ENCODE measurements at regions not wholly inside any gene's neighbourhood (a gene's known extent, or its start where the extent isn't known, plus 50 kb on each side); places are given as distances from the start of the nearest gene placed in this dataset.

DNA sequence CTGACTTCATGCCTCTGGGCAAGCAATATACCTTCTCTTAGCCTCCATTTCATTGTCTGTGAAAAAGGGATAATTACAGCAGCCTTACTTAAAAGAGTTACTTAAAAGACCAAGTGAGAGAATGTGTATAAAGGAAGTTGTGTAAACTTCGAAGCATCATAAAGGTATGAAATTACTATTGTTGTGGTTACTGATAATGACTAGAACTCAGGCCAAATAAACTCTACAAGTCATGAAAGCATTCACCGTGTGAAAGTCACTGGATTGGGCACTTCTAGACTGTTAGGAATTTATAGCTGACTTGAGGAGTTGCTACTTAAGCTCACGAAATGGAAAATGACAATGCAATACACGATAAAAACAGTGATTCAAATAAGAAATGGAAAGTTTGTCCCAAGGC is 67.4 kb upstream of the HAAO start:
- no TSS peak for BruUV-seq (replicated peaks)
- no peak overlapping the region for H3K27ac ChIP-seq
- H3K4me1 ChIP-seq (replicated peaks; ENCODE audit: insufficient read depth), result no peaks in the 10 kb centered on the region
- H3F3A ChIP-seq (ENCODE audit: insufficient read depth, low read depth), result no peaks in the 10 kb centered on the region
- no peaks in the 10 kb centered on the region for H3K79me2 ChIP-seq (ENCODE audit: low read depth)
- ChIA-PET CTCF (interaction anchor here (0.6 to 1.7 kb wide), 4 partner anchors 66 to 369 kb away, joined by 3 to 7 read pairs (median 4); no protein-coding TSS in a partner anchor), POLR2A (ENCODE audit: unreplicated experiment) (no interaction called here)
- no peaks in the 10 kb centered on the region for H3K27me3 ChIP-seq (ENCODE audit: insufficient read depth, low read depth)
- H2AFZ ChIP-seq, result no peak overlapping the region
- H3K36me3 ChIP-seq (ENCODE audit: low read depth), result no peaks in the 10 kb centered on the region
- intact Hi-C loops (cut with micrococcal nuclease; ENCODE audit: unreplicated experiment), result loop anchor here (1.0 to 5.0 kb wide), 5 partner anchors 87 to 623 kb away; no protein-coding TSS in a partner anchor
- H3K9me2 ChIP-seq (ENCODE audit: insufficient read depth), result no peaks in the 10 kb centered on the region
- DNase-seq, result no peak
- no peaks in the 10 kb centered on the region; the same call in 1 of the 2 replicates for H3K9me3 ChIP-seq (ENCODE audit: insufficient read depth, low read depth)
- no peaks in the 10 kb centered on the region for H4K20me1 ChIP-seq (ENCODE audit: insufficient read depth)
- TF ChIP-seq EZH2 (IDR thresholded peaks at IDR 0.05; ENCODE audit: low read depth), result no peak
- TF ChIP-seq, protein P1, sequence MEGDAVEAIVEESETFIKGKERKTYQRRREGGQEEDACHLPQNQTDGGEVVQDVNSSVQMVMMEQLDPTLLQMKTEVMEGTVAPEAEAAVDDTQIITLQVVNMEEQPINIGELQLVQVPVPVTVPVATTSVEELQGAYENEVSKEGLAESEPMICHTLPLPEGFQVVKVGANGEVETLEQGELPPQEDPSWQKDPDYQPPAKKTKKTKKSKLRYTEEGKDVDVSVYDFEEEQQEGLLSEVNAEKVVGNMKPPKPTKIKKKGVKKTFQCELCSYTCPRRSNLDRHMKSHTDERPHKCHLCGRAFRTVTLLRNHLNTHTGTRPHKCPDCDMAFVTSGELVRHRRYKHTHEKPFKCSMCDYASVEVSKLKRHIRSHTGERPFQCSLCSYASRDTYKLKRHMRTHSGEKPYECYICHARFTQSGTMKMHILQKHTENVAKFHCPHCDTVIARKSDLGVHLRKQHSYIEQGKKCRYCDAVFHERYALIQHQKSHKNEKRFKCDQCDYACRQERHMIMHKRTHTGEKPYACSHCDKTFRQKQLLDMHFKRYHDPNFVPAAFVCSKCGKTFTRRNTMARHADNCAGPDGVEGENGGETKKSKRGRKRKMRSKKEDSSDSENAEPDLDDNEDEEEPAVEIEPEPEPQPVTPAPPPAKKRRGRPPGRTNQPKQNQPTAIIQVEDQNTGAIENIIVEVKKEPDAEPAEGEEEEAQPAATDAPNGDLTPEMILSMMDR (conservative IDR thresholded peaks at IDR 0.05), result no peak
- no peak overlapping the region for H3K4me3 ChIP-seq
- no peak overlapping the region for H3K4me2 ChIP-seq

DNA sequence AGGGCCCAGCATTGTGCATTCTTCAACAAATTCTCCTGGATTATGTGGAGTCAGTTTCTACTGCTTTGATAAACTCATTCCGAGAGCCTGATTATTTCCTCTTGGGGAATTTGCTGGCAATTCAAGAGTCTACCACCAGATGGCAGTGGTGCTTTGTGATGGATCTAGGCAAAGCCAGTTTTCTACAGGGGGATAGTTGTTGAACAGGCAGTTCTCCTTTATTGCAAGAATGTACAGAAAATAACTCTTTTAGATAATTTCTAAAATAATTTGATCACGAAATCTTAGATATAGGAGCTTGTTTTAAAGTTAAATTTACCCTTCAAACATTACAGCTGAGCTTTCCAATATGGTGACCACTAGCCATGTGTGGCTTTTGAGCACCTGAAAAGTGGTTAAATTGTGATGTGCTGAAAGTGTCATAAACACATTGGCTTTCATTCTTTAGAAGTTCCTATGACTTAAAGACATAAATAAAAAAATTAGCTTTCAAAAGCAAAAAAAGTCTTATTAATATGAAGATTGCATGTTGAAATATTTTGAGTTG is 66.7 kb upstream of the HAAO start:
- no TSS peak for BruUV-seq (replicated peaks)
- DNase-seq, result peak; percentile 64 to 65
- Histone ChIP-seq H3K4me1 (replicated peaks; ENCODE audit: insufficient read depth) (no peaks in the 10 kb centered on the region), H3K79me2 (ENCODE audit: low read depth) (no peaks in the 10 kb centered on the region), H3K27ac (no peak overlapping the region), H2AFZ (no peak overlapping the region), H3K4me2 (no peak overlapping the region), H3K9me3 (ENCODE audit: insufficient read depth, low read depth) (no peaks in the 10 kb centered on the region; the same call in 1 of the 2 replicates), H3K36me3 (ENCODE audit: low read depth) (no peaks in the 10 kb centered on the region), H4K20me1 (ENCODE audit: insufficient read depth) (no peaks in the 10 kb centered on the region), H3K4me3 (no peak overlapping the region), H3F3A (ENCODE audit: insufficient read depth, low read depth) (no peaks in the 10 kb centered on the region), H3K9me2 (ENCODE audit: insufficient read depth) (no peaks in the 10 kb centered on the region), H3K27me3 (ENCODE audit: insufficient read depth, low read depth) (no peaks in the 10 kb centered on the region)
- no peak for TF ChIP-seq EZH2 (IDR thresholded peaks at IDR 0.05; ENCODE audit: low read depth)
- TF ChIP-seq, protein P1 (conservative IDR thresholded peaks at IDR 0.05), result peak; percentile 99
- ChIA-PET POLR2A (ENCODE audit: unreplicated experiment) (no interaction called here), CTCF (interaction anchor here (0.6 to 1.7 kb wide), 4 partner anchors 67 to 370 kb away, joined by 3 to 7 read pairs (median 4); no protein-coding TSS in a partner anchor)
- intact Hi-C loops (cut with micrococcal nuclease; ENCODE audit: unreplicated experiment), result loop anchor here (1.0 to 5.0 kb wide), 5 partner anchors 88 to 623 kb away; no protein-coding TSS in a partner anchor

DNA sequence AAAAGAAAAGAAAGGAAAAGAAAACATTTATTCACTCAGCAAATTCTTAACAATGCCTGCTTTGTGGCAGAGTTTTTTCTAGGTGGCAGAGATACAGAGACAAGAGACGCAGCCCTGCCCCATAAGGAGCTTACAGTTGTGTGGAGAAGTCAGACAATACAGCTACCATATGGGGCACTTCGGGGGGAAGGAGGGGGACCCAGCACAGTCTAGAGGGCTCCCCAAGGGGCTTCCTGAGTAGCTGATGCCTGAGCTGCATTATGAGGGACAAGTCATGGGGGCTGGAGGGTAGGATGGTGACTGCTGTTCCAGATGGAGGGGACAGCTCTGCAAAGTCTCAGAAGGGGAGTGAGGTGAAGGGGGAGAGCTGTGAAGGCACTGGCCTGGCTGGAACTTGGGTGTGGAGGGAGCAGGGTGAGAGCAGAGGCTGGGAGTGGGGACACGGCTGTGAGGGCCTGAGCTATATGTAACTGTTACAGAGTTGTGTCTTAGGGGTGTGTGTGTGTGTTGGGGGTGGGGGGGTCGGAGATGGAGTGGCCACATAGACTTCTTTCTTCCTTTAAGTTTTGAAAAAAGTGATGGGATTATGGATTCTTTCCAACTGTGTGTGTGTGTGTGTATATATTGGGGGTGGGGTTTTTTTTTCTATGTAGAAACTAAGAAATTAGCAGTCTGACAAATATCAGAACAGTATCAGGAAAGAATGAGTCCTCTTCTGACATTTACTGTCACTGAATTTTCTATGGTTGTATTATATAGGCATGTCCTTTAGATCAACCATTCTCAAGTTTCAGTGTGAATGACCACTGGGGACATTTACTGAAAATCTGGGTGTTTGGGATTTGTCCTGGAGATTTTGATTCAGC is 66.0 kb upstream of the HAAO start:
- no peak for DNase-seq
- no peaks in the 10 kb centered on the region; the same call in 1 of the 2 replicates for H3K9me3 ChIP-seq (ENCODE audit: insufficient read depth, low read depth)
- CTCF ChIA-PET, result interaction anchor here (0.6 to 1.7 kb wide), 5 partner anchors 44 to 976 kb away, joined by 3 to 8 read pairs (median 4); no protein-coding TSS in a partner anchor
- intact Hi-C loops (cut with micrococcal nuclease; ENCODE audit: unreplicated experiment), result loop anchor here (1.0 to 5.0 kb wide), 5 partner anchors 88 to 624 kb away; no protein-coding TSS in a partner anchor
- H3K79me2 ChIP-seq (ENCODE audit: low read depth), result no peaks in the 10 kb centered on the region
- H3K4me1 ChIP-seq (replicated peaks; ENCODE audit: insufficient read depth), result no peaks in the 10 kb centered on the region
- BruUV-seq (replicated peaks), result no TSS peak
- no peak overlapping the region for H2AFZ ChIP-seq
- no peak overlapping the region for H3K4me3 ChIP-seq
- H3K4me2 ChIP-seq, result no peak overlapping the region
- no peaks in the 10 kb centered on the region for H3K27me3 ChIP-seq (ENCODE audit: insufficient read depth, low read depth)
- H3K36me3 ChIP-seq (ENCODE audit: low read depth), result no peaks in the 10 kb centered on the region
- H4K20me1 ChIP-seq (ENCODE audit: insufficient read depth), result no peaks in the 10 kb centered on the region
- H3F3A ChIP-seq (ENCODE audit: insufficient read depth, low read depth), result no peaks in the 10 kb centered on the region
- POLR2A ChIA-PET (ENCODE audit: unreplicated experiment), result no interaction called here
- no peak overlapping the region for H3K27ac ChIP-seq
- H3K9me2 ChIP-seq (ENCODE audit: insufficient read depth), result no peaks in the 10 kb centered on the region
- TF ChIP-seq, protein P1 (conservative IDR thresholded peaks at IDR 0.05), result no peak
- no peak for TF ChIP-seq EZH2 (IDR thresholded peaks at IDR 0.05; ENCODE audit: low read depth)

Measured in PC-9 (cell line).